PC-3 (cell line): ENCODE measurements at regions not wholly inside any gene's neighbourhood (a gene's known extent, or its start where the extent isn't known, plus 50 kb on each side); places are given as distances from the start of the nearest gene placed in this dataset.
A peak's percentile ranks its signal among the peaks of the same experiment; 100 is the strongest.

ENCODE experiments used
- ATAC-seq: fragments of 200-7000 bp; cut with Tn5 transposase; 2 replicates; pipeline ENCODE4 v1.9.1; 2020; ENCODE audit warnings: mild to moderate bottlenecking, moderate library complexity
- BruUV-seq: library from RNA; stranded (reverse); fragments of 400-500 nt; replicated peaks from 2 replicates; lab custom pipeline; 2021; lab: Mats Ljungman, UMichigan
- CTCF ChIA-PET: fragments of 300-600 bp; sonication (Branson Sonifier 250); formaldehyde crosslinking; loops from one replicate; lab custom pipeline; 2022; ENCODE audit warnings: antibody characterized with exemption; lab: Charles Lee
- POLR2A ChIA-PET: fragments of 300-600 bp; sonication (Branson Sonifier 250); formaldehyde crosslinking; loops from one replicate; lab custom pipeline; 2022; ENCODE audit warnings: antibody characterized with exemption; ENCODE audit not compliant: unreplicated experiment; lab: Charles Lee
- DNase-seq: peaks from one replicate; pipeline ENCODE4 v3.0.0-alpha.2; 2015
- H2AFZ ChIP-seq: fragments of 300-600 bp; sonication (generic); 2 replicates; pipeline ENCODE4 v1.6.0; 2016; ENCODE audit warnings: antibody characterized with exemption, low read length
- H3F3A ChIP-seq: fragments of 300-600 bp; sonication (generic); one replicate; pipeline ENCODE4 v1.6.0; 2017; ENCODE audit warnings: antibody characterized with exemption, low read length, control low read depth, mild to moderate bottlenecking; ENCODE audit not compliant: unreplicated experiment
- H3K27ac ChIP-seq: fragments of 300-600 bp; sonication (generic); 2 replicates; pipeline ENCODE4 v1.5.1; 2016; ENCODE audit warnings: mild to moderate bottlenecking, low read length
- H3K27me3 ChIP-seq: fragments of 300-600 bp; sonication (generic); 2 replicates; pipeline ENCODE4 v1.6.1; 2016; ENCODE audit warnings: low read length, mixed read lengths
- H3K36me3 ChIP-seq: fragments of 300-600 bp; sonication (generic); 2 replicates; pipeline ENCODE4 v1.6.1; 2016; ENCODE audit warnings: low read depth, mixed run types, low read length, mixed read lengths
- H3K4me1 ChIP-seq: fragments of 300-600 bp; sonication (generic); 2 replicates; pipeline ENCODE4 v1.5.1; 2016; ENCODE audit warnings: low read length; ENCODE audit not compliant: insufficient read depth
- H3K4me2 ChIP-seq: fragments of 300-600 bp; sonication (generic); 2 replicates; pipeline ENCODE4 v1.6.0; 2016; ENCODE audit warnings: low read length
- H3K4me3 ChIP-seq: fragments of 300-600 bp; sonication (generic); 2 replicates; pipeline ENCODE4 v1.5.1; 2016; ENCODE audit warnings: mild to moderate bottlenecking, low read length, mixed read lengths
- H3K79me2 ChIP-seq: fragments of 300-600 bp; sonication (generic); 2 replicates; pipeline ENCODE4 v1.6.1; 2017; ENCODE audit warnings: low read length, mixed read lengths
- H3K9ac ChIP-seq: fragments of 300-600 bp; sonication (generic); 2 replicates; pipeline ENCODE4 v1.6.0; 2016; ENCODE audit warnings: mild to moderate bottlenecking, low read length
- H3K9me2 ChIP-seq: fragments of 300-600 bp; sonication (generic); replicated peaks from 2 replicates; pipeline ENCODE4 v1.6.1; 2016; ENCODE audit warnings: mixed run types, low read length, mixed read lengths
- H3K9me3 ChIP-seq: fragments of 300-600 bp; sonication (generic); 2 replicates; pipeline ENCODE4 v1.6.1; 2016; ENCODE audit warnings: low read length, mixed read lengths
- H4K20me1 ChIP-seq: fragments of 300-600 bp; sonication (generic); 2 replicates; pipeline ENCODE4 v1.6.1; 2016; ENCODE audit warnings: low read length, mixed read lengths
- CTCF ChIP-seq: fragments of 300-600 bp; sonication (generic); conservative IDR thresholded peaks from 2 replicates; pipeline ENCODE4 v1.5.1; 2017; ENCODE audit warnings: antibody characterized with exemption, low read depth, mild to moderate bottlenecking, low read length
- EZH2 ChIP-seq: fragments of 300-600 bp; sonication (generic); IDR thresholded peaks from one replicate; pipeline ENCODE4 v1.6.1; 2017; ENCODE audit warnings: antibody characterized with exemption, mild to moderate bottlenecking, low read length; ENCODE audit not compliant: unreplicated experiment
- EZH2phosphoT487 ChIP-seq: fragments of 300-600 bp; sonication (generic); IDR thresholded peaks from 2 replicates; pipeline ENCODE4 v1.6.1; 2018; ENCODE audit warnings: mild to moderate bottlenecking, antibody characterized with exemption, low read length, borderline replicate concordance
- intact Hi-C: fragments of 100-400 bp; cut with micrococcal nuclease; formaldehyde crosslinking; loops from 2 replicates; pipeline ENCODE4 v1.9.0; 2023

DNA sequence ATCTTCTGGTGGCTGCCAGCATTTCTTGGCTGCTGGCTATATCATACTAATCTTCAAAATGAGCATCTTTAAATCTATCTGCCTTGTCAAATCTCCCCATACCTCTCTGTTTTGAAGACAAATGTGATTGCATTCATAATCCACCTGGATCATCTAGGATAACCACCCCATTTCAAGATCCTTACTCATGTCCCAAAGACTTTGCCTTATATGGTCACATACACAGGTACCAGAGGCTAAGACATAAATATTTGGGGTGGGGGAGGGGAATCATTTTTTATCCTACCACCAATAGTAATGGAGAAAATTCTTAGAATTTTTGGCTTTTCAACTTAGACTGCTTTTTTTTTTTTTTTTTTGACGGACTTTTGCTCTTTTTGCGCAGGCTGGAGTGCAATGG is 970.8 kb downstream of the PLOD2 start:
- H3K9me3 ChIP-seq: no peaks in the 10 kb centered on the region
- DNase-seq: no peak
- H2AFZ ChIP-seq: no peak overlapping the region
- no TSS peak for BruUV-seq
- H3K36me3 ChIP-seq: no peaks in the 10 kb centered on the region
- no peak overlapping the region for H3K27ac ChIP-seq
- H3K4me2 ChIP-seq: no peak overlapping the region
- no peak overlapping the region for H3K4me3 ChIP-seq
- no peaks in the 10 kb centered on the region for H3K9me2 ChIP-seq
- H4K20me1 ChIP-seq: no peaks in the 10 kb centered on the region
- ChIA-PET POLR2A (no interaction called here), CTCF (no interaction called here)
- no peaks in the 10 kb centered on the region for H3K27me3 ChIP-seq
- no peak for ATAC-seq
- no peak overlapping the region for H3K9ac ChIP-seq
- TF ChIP-seq CTCF (no peak), EZH2phosphoT487 (no peak), EZH2 (no peak)
- no peaks in the 10 kb centered on the region for H3K79me2 ChIP-seq
- peaks cover 10% of the 10 kb centered on the region for H3K4me1 ChIP-seq
- H3F3A ChIP-seq: no peaks in the 10 kb centered on the region
- intact Hi-C loops: no loop called here

GRCh38 chr3:145190761-145191160 is 970.2 kb downstream of the PLOD2 start:
- H3K9me2 ChIP-seq: no peaks in the 10 kb centered on the region
- H3K79me2 ChIP-seq: no peaks in the 10 kb centered on the region
- no peak overlapping the region for H3K27ac ChIP-seq
- BruUV-seq: no TSS peak
- ChIA-PET POLR2A (no interaction called here), CTCF (no interaction called here)
- no peak for DNase-seq
- no peak for TF ChIP-seq CTCF
- no peak for TF ChIP-seq EZH2
- TF ChIP-seq EZH2phosphoT487: no peak
- H3K36me3 ChIP-seq: no peaks in the 10 kb centered on the region
- H2AFZ ChIP-seq: no peak overlapping the region
- no peaks in the 10 kb centered on the region for H4K20me1 ChIP-seq
- H3K4me2 ChIP-seq: no peak overlapping the region
- no peaks in the 10 kb centered on the region for H3K9me3 ChIP-seq
- no peak overlapping the region for H3K9ac ChIP-seq
- ATAC-seq: no peak
- H3F3A ChIP-seq: no peaks in the 10 kb centered on the region
- H3K4me3 ChIP-seq: no peak overlapping the region
- no peaks in the 10 kb centered on the region for H3K27me3 ChIP-seq
- intact Hi-C loops: no loop called here
- peaks cover 10% of the 10 kb centered on the region for H3K4me1 ChIP-seq

DNA sequence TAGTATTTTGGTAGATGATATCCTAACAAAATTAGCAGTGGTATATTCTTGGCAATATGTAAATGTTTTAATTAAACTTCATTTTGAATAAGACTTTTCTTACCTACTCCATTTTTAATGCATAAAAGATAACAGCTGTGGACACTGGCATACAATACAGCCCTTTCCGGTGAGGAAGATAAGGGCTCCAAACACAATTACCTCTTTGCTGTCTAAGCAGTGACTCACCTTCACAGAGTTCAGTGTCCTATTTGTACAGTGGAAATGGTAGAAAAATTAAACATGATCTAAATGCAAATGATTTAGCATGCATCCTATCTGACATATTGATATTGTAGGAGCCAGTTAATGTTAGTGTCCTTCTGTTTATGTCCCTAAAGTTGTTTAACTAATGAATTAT is 969.4 kb downstream of the PLOD2 start:
- peaks cover 10% of the 10 kb centered on the region for H3K4me1 ChIP-seq
- H3K36me3 ChIP-seq: no peaks in the 10 kb centered on the region
- H3K9me3 ChIP-seq: no peaks in the 10 kb centered on the region
- no peak overlapping the region for H3K4me2 ChIP-seq
- no peaks in the 10 kb centered on the region for H3K9me2 ChIP-seq
- H2AFZ ChIP-seq: no peak overlapping the region
- no peak overlapping the region for H3K9ac ChIP-seq
- ATAC-seq: peak; percentile 89
- ChIA-PET POLR2A (no interaction called here), CTCF (no interaction called here)
- BruUV-seq: no TSS peak
- H3K27ac ChIP-seq: no peak overlapping the region
- peak; percentile 43 for DNase-seq
- TF ChIP-seq EZH2phosphoT487 (no peak), CTCF (no peak)
- H3K4me3 ChIP-seq: no peak overlapping the region
- H4K20me1 ChIP-seq: no peaks in the 10 kb centered on the region
- intact Hi-C loops: no loop called here
- no peaks in the 10 kb centered on the region for H3K27me3 ChIP-seq
- no peaks in the 10 kb centered on the region for H3F3A ChIP-seq
- no peaks in the 10 kb centered on the region for H3K79me2 ChIP-seq
